ENCODE measurements at regions not wholly inside any gene's neighbourhood (a gene's known extent, or its start where the extent isn't known, plus 50 kb on each side); places are given as distances from the start of the nearest gene placed in this dataset.

DNA sequence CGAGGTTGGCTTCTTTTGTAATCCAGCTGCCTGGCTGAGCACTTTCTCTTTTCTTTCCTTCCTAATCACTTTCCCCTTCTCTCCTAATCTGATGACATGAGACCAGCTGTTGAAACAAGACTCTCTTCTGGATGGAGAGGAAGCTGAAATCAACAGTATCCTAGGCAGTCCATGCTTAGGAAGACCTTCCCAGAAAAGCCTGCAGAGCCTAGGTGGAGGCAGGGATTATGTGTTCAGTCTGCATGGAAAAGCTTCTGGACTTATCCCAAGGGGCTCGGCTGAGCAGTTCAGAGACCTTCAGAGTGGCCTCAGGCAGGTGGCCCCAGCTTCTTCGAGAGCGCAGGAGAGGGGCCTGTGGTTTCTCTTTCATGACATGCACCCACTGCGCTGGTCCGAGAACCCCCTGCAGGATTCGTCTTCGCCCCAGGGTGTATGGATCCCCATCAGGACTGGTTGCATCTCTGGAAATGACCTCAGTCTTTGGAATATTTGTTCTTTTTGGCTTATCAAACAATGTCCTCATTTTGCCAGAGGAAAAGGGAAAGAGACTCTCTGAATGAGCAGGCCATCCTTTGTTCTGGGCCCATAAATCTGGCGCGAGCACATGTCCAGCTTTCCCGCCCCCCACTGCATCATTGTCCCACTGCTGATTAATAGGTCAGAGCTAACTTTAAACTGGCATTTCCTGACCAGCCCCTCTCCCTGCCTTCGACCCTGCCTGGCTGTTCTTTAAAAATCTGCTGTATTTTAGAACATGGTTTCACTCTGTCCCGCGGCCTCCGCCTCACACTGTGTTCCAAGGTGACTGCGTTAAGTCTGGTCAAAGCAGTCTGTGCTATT, 177.9 kb upstream of the KLF4 start:
- Histone ChIP-seq H3K4me1 (ENCODE audit: control insufficient read depth in 1 of 2, insufficient read depth in 2 of 2, low read length in 2 of 2) (no peaks in the 10 kb centered on the region), H4K20me1 (ENCODE audit: insufficient read depth) (no peaks in the 10 kb centered on the region), H3K79me2 (ENCODE audit: insufficient read depth, low read length) (no peaks in the 10 kb centered on the region), H3K4me3 (replicated peaks in 1 of 2; ENCODE audit: low read depth in 1 of 2, low read length in 2 of 2) (no peak overlapping the region), H3K27ac (ENCODE audit: low read depth, low read length) (no peak overlapping the region), H3K27me3 (ENCODE audit: insufficient read depth, low read length) (no peaks in the 10 kb centered on the region), H3K9me3 (ENCODE audit: control insufficient read depth in 1 of 2, insufficient read depth in 1 of 2, low read depth in 1 of 2, low read length in 2 of 2) (no peaks in the 10 kb centered on the region), H3K9ac (ENCODE audit: low read length) (no peak overlapping the region), H2AFZ (ENCODE audit: low read depth, low read length, poor library complexity, severe bottlenecking) (no peak overlapping the region), H3K9me2 (ENCODE audit: insufficient read depth) (no peaks in the 10 kb centered on the region), H3K36me3 (ENCODE audit: control insufficient read depth in 1 of 2, insufficient read depth in 2 of 2, low read length in 2 of 2) (no peaks in the 10 kb centered on the region), H3K4me2 (ENCODE audit: low read length) (no peak overlapping the region)
- ChIA-PET POLR2A (no interaction called here), CTCF (no interaction called here), RAD21 (ENCODE audit: low non-redundant PET in 1 of 2, low total read pairs in 2 of 2, uncharacterized antibody in 2 of 2, unreplicated experiment in 2 of 2) (no interaction called here)
- intact Hi-C loops (cut with micrococcal nuclease), result no loop called here
- no peak for ATAC-seq
- TF ChIP-seq SIN3A (IDR thresholded peaks at IDR 0.05; ENCODE audit: low read depth) (no peak), EZH2phosphoT487 (IDR thresholded peaks at IDR 0.05; ENCODE audit: borderline replicate concordance) (no peak), ELF1 (IDR thresholded peaks at IDR 0.05; ENCODE audit: borderline replicate concordance, low read depth) (no peak), SRF (IDR thresholded peaks at IDR 0.05; ENCODE audit: low read depth) (no peak), CEBPB (IDR thresholded peaks at IDR 0.05; ENCODE audit: low read depth) (no peak), TCF7L2 (IDR thresholded peaks at IDR 0.05; ENCODE audit: borderline replicate concordance, extremely low read depth, insufficient read depth, insufficient read length) (no peak), POLR2AphosphoS5 (IDR thresholded peaks at IDR 0.05; ENCODE audit: low read depth, low read length) (no peak), EZH2 (IDR thresholded peaks at IDR 0.05) (no peak), CBX3 (IDR thresholded peaks at IDR 0.05; ENCODE audit: low read depth) (no peak), ZNF274 (IDR thresholded peaks at IDR 0.05; ENCODE audit: low read depth, low read length) (no peak), RAD21 (IDR thresholded peaks at IDR 0.05; ENCODE audit: low read depth) (no peak)
- TF ChIP-seq, protein P1, sequence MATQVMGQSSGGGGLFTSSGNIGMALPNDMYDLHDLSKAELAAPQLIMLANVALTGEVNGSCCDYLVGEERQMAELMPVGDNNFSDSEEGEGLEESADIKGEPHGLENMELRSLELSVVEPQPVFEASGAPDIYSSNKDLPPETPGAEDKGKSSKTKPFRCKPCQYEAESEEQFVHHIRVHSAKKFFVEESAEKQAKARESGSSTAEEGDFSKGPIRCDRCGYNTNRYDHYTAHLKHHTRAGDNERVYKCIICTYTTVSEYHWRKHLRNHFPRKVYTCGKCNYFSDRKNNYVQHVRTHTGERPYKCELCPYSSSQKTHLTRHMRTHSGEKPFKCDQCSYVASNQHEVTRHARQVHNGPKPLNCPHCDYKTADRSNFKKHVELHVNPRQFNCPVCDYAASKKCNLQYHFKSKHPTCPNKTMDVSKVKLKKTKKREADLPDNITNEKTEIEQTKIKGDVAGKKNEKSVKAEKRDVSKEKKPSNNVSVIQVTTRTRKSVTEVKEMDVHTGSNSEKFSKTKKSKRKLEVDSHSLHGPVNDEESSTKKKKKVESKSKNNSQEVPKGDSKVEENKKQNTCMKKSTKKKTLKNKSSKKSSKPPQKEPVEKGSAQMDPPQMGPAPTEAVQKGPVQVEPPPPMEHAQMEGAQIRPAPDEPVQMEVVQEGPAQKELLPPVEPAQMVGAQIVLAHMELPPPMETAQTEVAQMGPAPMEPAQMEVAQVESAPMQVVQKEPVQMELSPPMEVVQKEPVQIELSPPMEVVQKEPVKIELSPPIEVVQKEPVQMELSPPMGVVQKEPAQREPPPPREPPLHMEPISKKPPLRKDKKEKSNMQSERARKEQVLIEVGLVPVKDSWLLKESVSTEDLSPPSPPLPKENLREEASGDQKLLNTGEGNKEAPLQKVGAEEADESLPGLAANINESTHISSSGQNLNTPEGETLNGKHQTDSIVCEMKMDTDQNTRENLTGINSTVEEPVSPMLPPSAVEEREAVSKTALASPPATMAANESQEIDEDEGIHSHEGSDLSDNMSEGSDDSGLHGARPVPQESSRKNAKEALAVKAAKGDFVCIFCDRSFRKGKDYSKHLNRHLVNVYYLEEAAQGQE (IDR thresholded peaks at IDR 0.05; ENCODE audit: low read depth), result no peak
- TF ChIP-seq, protein P2, sequence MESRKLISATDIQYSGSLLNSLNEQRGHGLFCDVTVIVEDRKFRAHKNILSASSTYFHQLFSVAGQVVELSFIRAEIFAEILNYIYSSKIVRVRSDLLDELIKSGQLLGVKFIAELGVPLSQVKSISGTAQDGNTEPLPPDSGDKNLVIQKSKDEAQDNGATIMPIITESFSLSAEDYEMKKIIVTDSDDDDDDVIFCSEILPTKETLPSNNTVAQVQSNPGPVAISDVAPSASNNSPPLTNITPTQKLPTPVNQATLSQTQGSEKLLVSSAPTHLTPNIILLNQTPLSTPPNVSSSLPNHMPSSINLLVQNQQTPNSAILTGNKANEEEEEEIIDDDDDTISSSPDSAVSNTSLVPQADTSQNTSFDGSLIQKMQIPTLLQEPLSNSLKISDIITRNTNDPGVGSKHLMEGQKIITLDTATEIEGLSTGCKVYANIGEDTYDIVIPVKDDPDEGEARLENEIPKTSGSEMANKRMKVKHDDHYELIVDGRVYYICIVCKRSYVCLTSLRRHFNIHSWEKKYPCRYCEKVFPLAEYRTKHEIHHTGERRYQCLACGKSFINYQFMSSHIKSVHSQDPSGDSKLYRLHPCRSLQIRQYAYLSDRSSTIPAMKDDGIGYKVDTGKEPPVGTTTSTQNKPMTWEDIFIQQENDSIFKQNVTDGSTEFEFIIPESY (IDR thresholded peaks at IDR 0.05; ENCODE audit: extremely low read depth, insufficient replicate concordance, low read length), result no peak
- BruUV-seq (replicated peaks), result no TSS peak
- DNase-seq (ENCODE audit: low read depth, low spot score), result no peak

All from HCT116 (cell line).